GM19452 (cell line): ENCODE measurements at regions not wholly inside any gene's neighbourhood (a gene's known extent, or its start where the extent isn't known, plus 50 kb on each side); places are given as distances from the start of the nearest gene placed in this dataset.
"Not testable (repeated sequence)": the region's sequence is repeated elsewhere in the genome, so short reads cannot be mapped to it uniquely, and the experiment has no call there.

Experiments used
- ATAC-seq: cut with Tn5 transposase; IDR thresholded peaks from one replicate; pipeline ENCODE4 v1.9.1; 2021; ENCODE audit not compliant: unreplicated experiment

- ATAC-seq: peak; percentile 89
Observed at GRCh38 chr21:10325546-10325945, 195.8 kb upstream of the TPTE start.

GRCh38 chr21:10326146-10326545 lies 195.2 kb upstream of the TPTE start:
- ATAC-seq: not testable (repeated sequence)

GRCh38 chr21:10328646-10329045 lies 192.7 kb upstream of the TPTE start:
- not testable (repeated sequence) for ATAC-seq

- not testable (repeated sequence) for ATAC-seq
Observed at GRCh38 chr21:10330641-10331119, 190.7 kb upstream of the TPTE start.

GRCh38 chr21:10331134-10331533 lies 190.2 kb upstream of the TPTE start:
- ATAC-seq: not testable (repeated sequence)

- not testable (repeated sequence) for ATAC-seq
Observed at GRCh38 chr21:10332935-10333334, 188.4 kb upstream of the TPTE start.

GRCh38 chr21:10334391-10334790 lies 187.0 kb upstream of the TPTE start:
- ATAC-seq: not testable (repeated sequence)

- not testable (repeated sequence) for ATAC-seq
Observed at GRCh38 chr21:10342261-10342956, 179.0 kb upstream of the TPTE start.

- not testable (repeated sequence) for ATAC-seq
Observed at GRCh38 chr21:10343146-10343935, 178.0 kb upstream of the TPTE start.

- not testable (repeated sequence) for ATAC-seq
Observed at GRCh38 chr21:10344266-10344665, 177.1 kb upstream of the TPTE start.

GRCh38 chr21:10345178-10345612 lies 176.2 kb upstream of the TPTE start:
- not testable (repeated sequence) for ATAC-seq

- not testable (repeated sequence) for ATAC-seq
Observed at GRCh38 chr21:10346249-10346648, 175.1 kb upstream of the TPTE start.

- ATAC-seq: not testable (repeated sequence)
Observed at GRCh38 chr21:10346933-10347615, 174.3 kb upstream of the TPTE start.

GRCh38 chr21:10347675-10348074 lies 173.7 kb upstream of the TPTE start:
- ATAC-seq: not testable (repeated sequence)

- not testable (repeated sequence) for ATAC-seq
Observed at GRCh38 chr21:10348150-10348549, 173.2 kb upstream of the TPTE start.

GRCh38 chr21:10354851-10355578 lies 166.4 kb upstream of the TPTE start:
- ATAC-seq: not testable (repeated sequence)

GRCh38 chr21:10359120-10359519 lies 162.3 kb upstream of the TPTE start:
- not testable (repeated sequence) for ATAC-seq

GRCh38 chr21:10359911-10360310 lies 161.5 kb upstream of the TPTE start:
- not testable (repeated sequence) for ATAC-seq

GRCh38 chr21:10361214-10361736 lies 160.1 kb upstream of the TPTE start:
- not testable (repeated sequence) for ATAC-seq

GRCh38 chr21:10362816-10363215 lies 158.6 kb upstream of the TPTE start:
- ATAC-seq: not testable (repeated sequence)
